ENCODE measurements at regions not wholly inside any gene's neighbourhood (a gene's known extent, or its start where the extent isn't known, plus 50 kb on each side); places are given as distances from the start of the nearest gene placed in this dataset.

- Histone ChIP-seq H3K9me2 (replicated peaks; ENCODE audit: insufficient read depth, low read length) (no peaks in the 10 kb centered on the region), H3K27me3 (replicated peaks; ENCODE audit: insufficient read depth, low read length) (no peaks in the 10 kb centered on the region), H3K27ac (ENCODE audit: low read length) (no peak overlapping the region), H3K9ac (ENCODE audit: low read length) (no peak overlapping the region), H3F3A (ENCODE audit: insufficient read depth, low read length) (no peaks in the 10 kb centered on the region), H3K4me3 (ENCODE audit: low read length) (no peak overlapping the region), H2AFZ (ENCODE audit: low read length) (no peak overlapping the region), H3K9me3 (replicated peaks; ENCODE audit: insufficient read depth, low read length) (no peaks in the 10 kb centered on the region), H3K79me2 (ENCODE audit: low read length) (no peaks in the 10 kb centered on the region), H3K4me2 (ENCODE audit: low read depth, low read length) (no peak overlapping the region), H3K36me3 (replicated peaks; ENCODE audit: insufficient read depth, low read length) (no peaks in the 10 kb centered on the region), H4K20me1 (ENCODE audit: insufficient read depth, low read length) (no peaks in the 10 kb centered on the region), H3K4me1 (ENCODE audit: low read length) (no peaks in the 10 kb centered on the region)
- TF ChIP-seq, protein P1, sequence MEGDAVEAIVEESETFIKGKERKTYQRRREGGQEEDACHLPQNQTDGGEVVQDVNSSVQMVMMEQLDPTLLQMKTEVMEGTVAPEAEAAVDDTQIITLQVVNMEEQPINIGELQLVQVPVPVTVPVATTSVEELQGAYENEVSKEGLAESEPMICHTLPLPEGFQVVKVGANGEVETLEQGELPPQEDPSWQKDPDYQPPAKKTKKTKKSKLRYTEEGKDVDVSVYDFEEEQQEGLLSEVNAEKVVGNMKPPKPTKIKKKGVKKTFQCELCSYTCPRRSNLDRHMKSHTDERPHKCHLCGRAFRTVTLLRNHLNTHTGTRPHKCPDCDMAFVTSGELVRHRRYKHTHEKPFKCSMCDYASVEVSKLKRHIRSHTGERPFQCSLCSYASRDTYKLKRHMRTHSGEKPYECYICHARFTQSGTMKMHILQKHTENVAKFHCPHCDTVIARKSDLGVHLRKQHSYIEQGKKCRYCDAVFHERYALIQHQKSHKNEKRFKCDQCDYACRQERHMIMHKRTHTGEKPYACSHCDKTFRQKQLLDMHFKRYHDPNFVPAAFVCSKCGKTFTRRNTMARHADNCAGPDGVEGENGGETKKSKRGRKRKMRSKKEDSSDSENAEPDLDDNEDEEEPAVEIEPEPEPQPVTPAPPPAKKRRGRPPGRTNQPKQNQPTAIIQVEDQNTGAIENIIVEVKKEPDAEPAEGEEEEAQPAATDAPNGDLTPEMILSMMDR (IDR thresholded peaks at IDR 0.05; ENCODE audit: low read length), result no peak
- TF ChIP-seq EZH2phosphoT487 (IDR thresholded peaks at IDR 0.05; ENCODE audit: low read length) (no peak), EZH2 (optimal IDR thresholded peaks at IDR 0.05; ENCODE audit: low read depth, low read length) (no peak)
- no peak for DNase-seq
These were observed 2175.9 kb downstream of the PCDH9 start for GRCh38 chr13:65054277-65054676.

DNA sequence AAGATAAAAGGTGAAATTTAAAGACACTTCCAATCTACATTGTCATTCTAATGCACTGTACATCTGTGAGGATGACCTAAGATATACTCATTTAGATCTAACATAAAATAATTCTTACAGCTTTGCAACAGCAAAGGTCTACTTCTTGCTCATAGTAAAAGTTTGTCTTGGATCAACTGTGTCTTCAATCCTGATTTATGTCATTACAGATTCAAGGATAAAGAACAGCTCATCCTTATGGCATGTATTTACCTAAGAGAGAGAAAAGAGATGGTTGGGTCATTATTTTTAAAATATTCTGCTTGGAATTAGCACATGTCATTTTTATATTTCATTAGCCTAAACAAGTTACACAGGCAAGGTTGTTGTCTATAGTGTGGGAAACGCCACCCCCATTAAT is 2193.1 kb downstream of the PCDH9 start:
- DNase-seq, result no peak
- no peaks in the 10 kb centered on the region for H4K20me1 ChIP-seq (ENCODE audit: insufficient read depth, low read length)
- H3F3A ChIP-seq (ENCODE audit: insufficient read depth, low read length), result no peaks in the 10 kb centered on the region
- no peaks in the 10 kb centered on the region for H3K4me1 ChIP-seq (ENCODE audit: low read length)
- H3K4me3 ChIP-seq (ENCODE audit: low read length), result no peak overlapping the region
- H2AFZ ChIP-seq (ENCODE audit: low read length), result no peak overlapping the region
- H3K9me3 ChIP-seq (replicated peaks; ENCODE audit: insufficient read depth, low read length), result no peaks in the 10 kb centered on the region
- TF ChIP-seq EZH2 (optimal IDR thresholded peaks at IDR 0.05; ENCODE audit: low read depth, low read length) (no peak), EZH2phosphoT487 (IDR thresholded peaks at IDR 0.05; ENCODE audit: low read length) (no peak)
- TF ChIP-seq, protein P1 (IDR thresholded peaks at IDR 0.05; ENCODE audit: low read length), result no peak
- H3K9ac ChIP-seq (ENCODE audit: low read length), result no peak overlapping the region
- H3K9me2 ChIP-seq (replicated peaks; ENCODE audit: insufficient read depth, low read length), result no peaks in the 10 kb centered on the region
- H3K27ac ChIP-seq (ENCODE audit: low read length), result no peak overlapping the region
- no peaks in the 10 kb centered on the region for H3K79me2 ChIP-seq (ENCODE audit: low read length)
- H3K36me3 ChIP-seq (replicated peaks; ENCODE audit: insufficient read depth, low read length), result no peaks in the 10 kb centered on the region
- no peaks in the 10 kb centered on the region for H3K27me3 ChIP-seq (replicated peaks; ENCODE audit: insufficient read depth, low read length)
- H3K4me2 ChIP-seq (ENCODE audit: low read depth, low read length), result no peak overlapping the region

GRCh38 chr13:65035302-65035701 is 2194.8 kb downstream of the PCDH9 start:
- H3K27ac ChIP-seq (ENCODE audit: low read length), result no peak overlapping the region
- no peak overlapping the region for H3K9ac ChIP-seq (ENCODE audit: low read length)
- H3K9me2 ChIP-seq (replicated peaks; ENCODE audit: insufficient read depth, low read length), result no peaks in the 10 kb centered on the region

More at GRCh38 chr13:65035302-65035701, 2194.8 kb downstream of the PCDH9 start:
- H3K27me3 ChIP-seq (replicated peaks; ENCODE audit: insufficient read depth, low read length), result no peaks in the 10 kb centered on the region
- no peak overlapping the region for H3K4me2 ChIP-seq (ENCODE audit: low read depth, low read length)
- H3F3A ChIP-seq (ENCODE audit: insufficient read depth, low read length), result no peaks in the 10 kb centered on the region
- no peak for DNase-seq
- no peak overlapping the region for H2AFZ ChIP-seq (ENCODE audit: low read length)
- no peaks in the 10 kb centered on the region for H3K79me2 ChIP-seq (ENCODE audit: low read length)
- no peak overlapping the region for H3K4me3 ChIP-seq (ENCODE audit: low read length)
- H3K36me3 ChIP-seq (replicated peaks; ENCODE audit: insufficient read depth, low read length), result no peaks in the 10 kb centered on the region
- no peaks in the 10 kb centered on the region for H3K4me1 ChIP-seq (ENCODE audit: low read length)
- H4K20me1 ChIP-seq (ENCODE audit: insufficient read depth, low read length), result no peaks in the 10 kb centered on the region
- no peaks in the 10 kb centered on the region for H3K9me3 ChIP-seq (replicated peaks; ENCODE audit: insufficient read depth, low read length)
- TF ChIP-seq EZH2phosphoT487 (IDR thresholded peaks at IDR 0.05; ENCODE audit: low read length) (no peak), EZH2 (optimal IDR thresholded peaks at IDR 0.05; ENCODE audit: low read depth, low read length) (no peak)
- TF ChIP-seq, protein P1 (IDR thresholded peaks at IDR 0.05; ENCODE audit: low read length), result no peak

Data from MM.1S (cell line).